B cell (primary cell): ENCODE measurements at regions not wholly inside any gene's neighbourhood (a gene's known extent, or its start where the extent isn't known, plus 50 kb on each side); places are given as distances from the start of the nearest gene placed in this dataset.

Source experiments
- ATAC-seq: fragments of 200-7000 bp; cut with Tn5 transposase; one replicate; pipeline ENCODE4 v1.10.0; 2021; ENCODE audit warnings: low read depth, mild to moderate bottlenecking, moderate number of reproducible peaks, moderate library complexity
- CTCF ChIA-PET: fragments of 350-600 bp; sonication (Branson Sonifier 250); formaldehyde crosslinking; loops from one replicate; lab custom pipeline; 2021; ENCODE audit warnings: antibody characterized with exemption, inconsistent platforms; lab: Charles Lee
- POLR2A ChIA-PET: fragments of 350-600 bp; sonication (Branson Sonifier 250); formaldehyde crosslinking; loops from one replicate; lab custom pipeline; 2021; ENCODE audit warnings: antibody characterized with exemption; lab: Charles Lee
- DNase-seq: peaks from one replicate; pipeline ENCODE4 v3.0.0; 2013
- H2AFZ ChIP-seq: 2 replicates; pipeline ENCODE4 v1.6.1; 2012; ENCODE audit warnings: mild to moderate bottlenecking, low read depth, low read length; ENCODE audit not compliant: insufficient read depth, poor library complexity, severe bottlenecking
- H3K27ac ChIP-seq, 2 donors: 1 replicate in 1 of 2; 2 replicates in 1 of 2; pipeline ENCODE4 v1.5.1; 2012 to 2013; ENCODE audit warnings: low read length in 2 of 2, mild to moderate bottlenecking in 2 of 2, moderate library complexity in 1 of 2
- H3K27me3 ChIP-seq, 4 experiments: fragments of 200-600 bp in 1 of 4; sonication (generic) in 1 of 4; replicated peaks in 1 of 4; 1 replicate in 2 of 4; 2 replicates in 2 of 4; pipeline versions ENCODE4 v1.6.1 to v1.7.0; 2013 to 2016; ENCODE audit warnings: low read length in 3 of 4, mild to moderate bottlenecking in 2 of 4, mixed read lengths in 1 of 4, moderate library complexity in 1 of 4; ENCODE audit not compliant: insufficient read depth in 4 of 4, control insufficient read depth in 3 of 4; ENCODE audit errors: control extremely low read depth in 1 of 4
- H3K36me3 ChIP-seq, 2 experiments: replicated peaks in 1 of 2; 1 replicate in 1 of 2; 2 replicates in 1 of 2; pipeline versions ENCODE4 v1.6.1 to v1.7.1; 2013; ENCODE audit warnings: low read length in 1 of 2; ENCODE audit not compliant: insufficient read depth in 2 of 2, control insufficient read depth in 1 of 2; ENCODE audit errors: control extremely low read depth in 1 of 2, extremely low read depth in 1 of 2
- H3K4me1 ChIP-seq, 2 donors: fragments of 200-600 bp in 1 of 2; sonication (generic) in 1 of 2; 1 replicate in 1 of 2; 2 replicates in 1 of 2; pipeline versions ENCODE4 v1.5.1 to v1.6.1; 2013 to 2017; ENCODE audit warnings: low read length in 2 of 2; ENCODE audit not compliant: control insufficient read depth in 2 of 2, insufficient read depth in 2 of 2
- H3K4me2 ChIP-seq: replicated peaks from 2 replicates; pipeline ENCODE3; 2012; ENCODE audit warnings: mild to moderate bottlenecking, low read depth, low read length; ENCODE audit not compliant: poor library complexity, severe bottlenecking
- H3K4me3 ChIP-seq, 5 experiments: fragments of 200-600 bp in 1 of 5; sonication (generic) in 1 of 5; 1 replicate in 3 of 5; 2 replicates in 2 of 5; pipeline versions ENCODE4 v1.5.1 to v1.7.0; 2011 to 2016; ENCODE audit warnings: low read length in 4 of 5, mild to moderate bottlenecking in 4 of 5, low read depth in 2 of 5, control low read depth in 1 of 5, moderate library complexity in 1 of 5; ENCODE audit not compliant: insufficient read depth in 1 of 5; ENCODE audit errors: control extremely low read depth in 1 of 5, extremely low read depth in 1 of 5
- H3K79me2 ChIP-seq: fragments of 200-600 bp; sonication (generic); one replicate; pipeline ENCODE4 v1.6.0; 2016; ENCODE audit warnings: low read length; ENCODE audit not compliant: control insufficient read depth, insufficient read depth
- H3K9ac ChIP-seq: fragments of 200-600 bp; sonication (generic); 2 replicates; pipeline ENCODE4 v1.6.1; 2017; ENCODE audit warnings: mild to moderate bottlenecking, low read length, moderate library complexity
- H3K9me3 ChIP-seq, 3 donors: one replicate each; pipeline versions ENCODE4 v1.6.1 to v1.7.1; 2013; ENCODE audit warnings: low read length in 2 of 3; ENCODE audit not compliant: control insufficient read depth in 2 of 3, insufficient read depth in 1 of 3; ENCODE audit errors: control extremely low read depth in 1 of 3
- H4K20me1 ChIP-seq: 2 replicates; pipeline ENCODE4 v1.6.0; 2012; ENCODE audit warnings: mild to moderate bottlenecking, low read length; ENCODE audit not compliant: insufficient read depth, control insufficient read depth, poor library complexity, severe bottlenecking
- H3K27ac Mint-ChIP-seq: one replicate; pipeline ENCODE4 v1.8.0; 2021; ENCODE audit warnings: mixed read lengths
- H3K27me3 Mint-ChIP-seq: one replicate; pipeline ENCODE4 v1.8.0; 2021; ENCODE audit warnings: mixed read lengths
- H3K4me1 Mint-ChIP-seq: one replicate; pipeline ENCODE4 v1.8.0; 2021; ENCODE audit warnings: mixed read lengths
- H3K4me3 Mint-ChIP-seq: one replicate; pipeline ENCODE4 v1.8.0; 2021; ENCODE audit warnings: mixed read lengths
- H3K9me3 Mint-ChIP-seq: one replicate; pipeline ENCODE4 v1.8.0; 2022; ENCODE audit warnings: mixed read lengths; ENCODE audit not compliant: insufficient read depth
- CTCF ChIP-seq: fragments of 200-600 bp; IDR thresholded peaks from one replicate; pipeline ENCODE4 v1.8.0; 2022; ENCODE audit warnings: antibody characterized with exemption, mild to moderate bottlenecking
- EZH2 ChIP-seq: IDR thresholded peaks from 2 replicates; pipeline ENCODE4 v1.6.1; 2012; ENCODE audit warnings: borderline replicate concordance, low read depth, mild to moderate bottlenecking, moderate library complexity, low read length; ENCODE audit not compliant: insufficient read depth, poor library complexity, severe bottlenecking
- WGBS: methylation state at CpG from one replicate; pipeline ENCODE4 v1.1.5; 2013; ENCODE audit warnings: missing lambda C conversion rate; ENCODE audit not compliant: insufficient coverage; 5-methylcytosine and 5-hydroxymethylcytosine counted together
- intact Hi-C: fragments of 100-400 bp; cut with micrococcal nuclease; formaldehyde crosslinking; loops from one replicate; pipeline ENCODE4 v1.10.0; 2022

GRCh38 chr12:90026516-90026915 lies 317.9 kb upstream of the ATP2B1 start:
- H3K9ac ChIP-seq, result no peak overlapping the region
- DNase-seq (no peak), ATAC-seq (no peak)
- H3K4me1 ChIP-seq, result no peaks in the 10 kb centered on the region
- Mint-ChIP-seq H3K9me3 (no peaks in the 10 kb centered on the region), H3K4me1 (no peaks in the 10 kb centered on the region), H3K4me3 (no peak overlapping the region), H3K27ac (no peak overlapping the region), H3K27me3 (no peaks in the 10 kb centered on the region)
- no peaks in the 10 kb centered on the region for H3K36me3 ChIP-seq
- TF ChIP-seq EZH2, result no peak
- no peak for TF ChIP-seq CTCF
- no peak overlapping the region for H3K4me3 ChIP-seq
- no peak overlapping the region for H3K27ac ChIP-seq
- H2AFZ ChIP-seq, result no peak overlapping the region
- ChIA-PET POLR2A (no interaction called here), CTCF (no interaction called here)
- no peaks in the 10 kb centered on the region for H3K9me3 ChIP-seq
- intact Hi-C loops, result no loop called here
- H3K79me2 ChIP-seq, result no peaks in the 10 kb centered on the region
- H3K27me3 ChIP-seq, result no peaks in the 10 kb centered on the region
- no peak overlapping the region for H3K4me2 ChIP-seq
- WGBS, result 100% methylated on average over 2 of the region's 9 CpGs
- H4K20me1 ChIP-seq, result no peaks in the 10 kb centered on the region

- Histone ChIP-seq H3K36me3 (no peaks in the 10 kb centered on the region), H3K27me3 (no peaks in the 10 kb centered on the region), H3K4me2 (no peak overlapping the region), H3K9me3 (no peaks in the 10 kb centered on the region), H3K79me2 (no peaks in the 10 kb centered on the region), H2AFZ (no peak overlapping the region), H3K27ac (no peak overlapping the region), H4K20me1 (no peaks in the 10 kb centered on the region), H3K4me1 (no peaks in the 10 kb centered on the region), H3K9ac (no peak overlapping the region), H3K4me3 (no peak overlapping the region)
- intact Hi-C loops, result no loop called here
- ChIA-PET POLR2A (no interaction called here), CTCF (interaction anchor here (0.9 kb wide), 1 partner anchor 9 kb away, joined by 3 read pairs; no protein-coding TSS in a partner anchor)
- H3K9me3 Mint-ChIP-seq, result no peaks in the 10 kb centered on the region
- no peak overlapping the region for H3K4me3 Mint-ChIP-seq
- no peaks in the 10 kb centered on the region for H3K4me1 Mint-ChIP-seq
- DNase-seq (no peak), ATAC-seq (no peak)
- no peak overlapping the region for H3K27ac Mint-ChIP-seq
- H3K27me3 Mint-ChIP-seq, result no peaks in the 10 kb centered on the region
- no peak for TF ChIP-seq EZH2
- TF ChIP-seq CTCF, result no peak
- 96% methylated on average over 6 of the region's 6 CpGs for WGBS
Measured at GRCh38 chr12:90024262-90024661, 315.6 kb upstream of the ATP2B1 start.
